Left colon (tissue), 2 donors: ENCODE measurements at regions not wholly inside any gene's neighbourhood (a gene's known extent, or its start where the extent isn't known, plus 50 kb on each side); places are given as distances from the start of the nearest gene placed in this dataset.
A peak's percentile ranks its signal among the peaks of the same experiment; 100 is the strongest.

ENCODE experiments used
- ATAC-seq: fragments of 200-7000 bp; cut with Tn5 transposase; one replicate; pipeline ENCODE4 v1.9.1; 2020; ENCODE audit warnings: mild to moderate bottlenecking, moderate library complexity
- DNase-seq, 2 donors: peaks; one replicate each; pipeline ENCODE4 v3.0.0-alpha.2; 2020
- intact Hi-C, 2 donors: fragments of 100-400 bp; cut with DNase I in 1 of 2; cut with micrococcal nuclease in 1 of 2; formaldehyde crosslinking; loops; one replicate each; pipeline versions ENCODE4 v1.11.2 to v1.14.0; 2022; cut with DNase I, micrococcal nuclease
- donor health status: DM: no; HTN: no; CAD: no.
- donor health status: DM: yes; HTN: yes; CAD: no.

- DNase-seq: no peak
- intact Hi-C loops: no loop called here
- ATAC-seq: no peak
These were observed 1004.2 kb upstream of the SEL1L start for GRCh38 chr14:82537831-82538230.

GRCh38 chr14:82546401-82546800 is 1012.7 kb upstream of the SEL1L start:
- DNase-seq (no peak), ATAC-seq (no peak)
- intact Hi-C loops: no loop called here

GRCh38 chr14:82549306-82549990 is 1015.8 kb upstream of the SEL1L start:
- ATAC-seq (no peak), DNase-seq (no peak)
- intact Hi-C loops: no loop called here

GRCh38 chr14:82562881-82563280 is 1029.2 kb upstream of the SEL1L start:
- DNase-seq (no peak), ATAC-seq (no peak)
- intact Hi-C loops: no loop called here

GRCh38 chr14:82565825-82566224 is 1032.2 kb upstream of the SEL1L start:
- intact Hi-C loops: no loop called here
- ATAC-seq: no peak
- DNase-seq: no peak

- ATAC-seq (no peak), DNase-seq (no peak)
- intact Hi-C loops: no loop called here
These were observed 1053.6 kb upstream of the SEL1L start for GRCh38 chr14:82587226-82587625.

GRCh38 chr14:82595466-82595865 is 1061.8 kb upstream of the SEL1L start:
- intact Hi-C loops: no loop called here
- DNase-seq: no peak
- no peak for ATAC-seq

- intact Hi-C loops: no loop called here
- DNase-seq: no peak
- no peak for ATAC-seq
These were observed 1069.1 kb upstream of the SEL1L start for GRCh38 chr14:82602794-82603193.

GRCh38 chr14:82604819-82605218 is 1071.2 kb upstream of the SEL1L start:
- intact Hi-C loops: no loop called here
- DNase-seq (no peak), ATAC-seq (no peak)

- DNase-seq (no peak), ATAC-seq (no peak)
- intact Hi-C loops: no loop called here
These were observed 1088.3 kb upstream of the SEL1L start for GRCh38 chr14:82621881-82622450.

GRCh38 chr14:82626156-82627066 is 1092.8 kb upstream of the SEL1L start:
- intact Hi-C loops: no loop called here
- no peak for DNase-seq
- no peak for ATAC-seq

- DNase-seq (no peak), ATAC-seq (no peak)
- intact Hi-C loops: no loop called here
These were observed 1102.3 kb upstream of the SEL1L start for GRCh38 chr14:82635915-82636314.

GRCh38 chr14:82636426-82636825 is 1102.8 kb upstream of the SEL1L start:
- intact Hi-C loops: no loop called here
- DNase-seq: no peak
- no peak for ATAC-seq

- intact Hi-C loops: no loop called here
- DNase-seq: no peak
- ATAC-seq: no peak
These were observed 1107.4 kb upstream of the SEL1L start for GRCh38 chr14:82641050-82641540.

- intact Hi-C loops: no loop called here
- DNase-seq (peak in 1 of 2 donors; percentile 24), ATAC-seq (no peak)
These were observed 1108.8 kb upstream of the SEL1L start for GRCh38 chr14:82642425-82642824.

- no peak for DNase-seq
- intact Hi-C loops: no loop called here
- no peak for ATAC-seq
These were observed 1113.6 kb upstream of the SEL1L start for GRCh38 chr14:82647088-82647810.

GRCh38 chr14:82655770-82656169 is 1122.1 kb upstream of the SEL1L start:
- ATAC-seq (no peak), DNase-seq (no peak)
- intact Hi-C loops: no loop called here

- no peak for DNase-seq
- intact Hi-C loops: no loop called here
- no peak for ATAC-seq
These were observed 1123.6 kb upstream of the SEL1L start for GRCh38 chr14:82657186-82657675.

- no peak for ATAC-seq
- DNase-seq: no peak
- intact Hi-C loops: no loop called here
These were observed 1127.6 kb upstream of the SEL1L start for GRCh38 chr14:82661258-82661657.
